ENCODE measurements at regions not wholly inside any gene's neighbourhood (a gene's known extent, or its start where the extent isn't known, plus 50 kb on each side); places are given as distances from the start of the nearest gene placed in this dataset.

DNA sequence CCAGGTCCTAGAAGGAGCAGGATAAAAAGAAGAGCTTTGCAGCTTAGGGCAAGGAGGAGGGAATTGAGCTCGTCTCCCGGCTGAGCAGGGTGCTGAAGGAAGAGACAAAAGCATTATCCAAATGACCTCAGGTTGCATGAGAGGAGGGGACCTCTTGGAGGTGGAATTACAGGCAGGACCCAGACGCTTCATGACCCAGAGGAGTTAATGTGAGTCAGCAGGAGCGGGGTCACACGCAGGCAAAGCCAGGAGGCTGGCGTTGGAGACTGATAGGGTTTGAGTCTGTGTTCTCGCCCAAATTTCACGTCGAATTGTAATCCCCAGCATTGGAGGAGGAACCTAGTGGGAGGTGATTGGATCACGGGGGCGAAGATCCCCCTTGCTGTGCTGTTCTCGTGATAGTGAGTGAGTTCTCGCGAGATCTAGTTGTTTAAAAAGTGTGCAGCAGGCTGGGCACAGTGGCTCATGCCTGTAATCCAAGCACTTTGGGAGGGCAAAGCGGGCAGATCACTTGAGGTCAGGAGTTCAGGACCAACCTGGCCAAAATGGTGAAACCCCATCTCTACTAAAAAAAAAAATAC, 63.7 kb upstream of the AUTS2 start:
- H3K9me3 Mint-ChIP-seq = no peaks in the 10 kb centered on the region
- H3K4me3 Mint-ChIP-seq = no peak overlapping the region

More for the DNA sequence above, 63.7 kb upstream of the AUTS2 start:
- Histone ChIP-seq H3K4me3 (no peak overlapping the region), H3F3A (replicated peaks; ENCODE audit: low read depth) (no peaks in the 10 kb centered on the region), H3K4me1 (ENCODE audit: insufficient read depth) (peaks cover 6% of the 10 kb centered on the region; the same call in 1 of the 2 replicates), H3K9me2 (ENCODE audit: insufficient read depth) (no peaks in the 10 kb centered on the region), H3K4me2 (peak overlapping the region; percentile 57; the same call in 1 of the 2 replicates), H3K79me2 (replicated peaks; ENCODE audit: insufficient read depth) (no peaks in the 10 kb centered on the region), H3K27me3 (ENCODE audit: insufficient read depth) (no peaks in the 10 kb centered on the region), H3K36me3 (ENCODE audit: insufficient read depth) (no peaks in the 10 kb centered on the region), H2AFZ (peak overlapping the region; percentile 98), H4K20me1 (replicated peaks; ENCODE audit: insufficient read depth) (no peaks in the 10 kb centered on the region), H3K27ac (ENCODE audit: low read depth) (no peak overlapping the region)
- Mint-ChIP-seq H3K36me3 (ENCODE audit: low read depth) (no peaks in the 10 kb centered on the region), H3K27me3 (ENCODE audit: insufficient read depth, low read depth, poor library complexity) (peaks cover 10% of the 10 kb centered on the region), H3K4me1 (peaks cover 7% of the 10 kb centered on the region), H3K27ac (no peak overlapping the region)
- TF ChIP-seq ZNF331 (CRISPR knock-in tag; IDR thresholded peaks at IDR 0.05; ENCODE audit: low read depth) (no peak), NANOG (IDR thresholded peaks at IDR 0.05; ENCODE audit: borderline replicate concordance) (no peak), EZH2phosphoT487 (IDR thresholded peaks at IDR 0.05; ENCODE audit: unreplicated experiment) (no peak), EZH2 (IDR thresholded peaks at IDR 0.05; ENCODE audit: low read depth, unreplicated experiment) (no peak), CREB1 (CRISPR knock-in tag; IDR thresholded peaks at IDR 0.05; ENCODE audit: low read depth) (no peak), STAT1 (IDR thresholded peaks at IDR 0.05; ENCODE audit: unreplicated experiment) (no peak), JUNB (IDR thresholded peaks at IDR 0.05; ENCODE audit: unreplicated experiment) (no peak), CTCF (conservative IDR thresholded peaks at IDR 0.05; ENCODE audit: low read depth in 2 of 2) (no peak)
- TF ChIP-seq, protein P1, sequence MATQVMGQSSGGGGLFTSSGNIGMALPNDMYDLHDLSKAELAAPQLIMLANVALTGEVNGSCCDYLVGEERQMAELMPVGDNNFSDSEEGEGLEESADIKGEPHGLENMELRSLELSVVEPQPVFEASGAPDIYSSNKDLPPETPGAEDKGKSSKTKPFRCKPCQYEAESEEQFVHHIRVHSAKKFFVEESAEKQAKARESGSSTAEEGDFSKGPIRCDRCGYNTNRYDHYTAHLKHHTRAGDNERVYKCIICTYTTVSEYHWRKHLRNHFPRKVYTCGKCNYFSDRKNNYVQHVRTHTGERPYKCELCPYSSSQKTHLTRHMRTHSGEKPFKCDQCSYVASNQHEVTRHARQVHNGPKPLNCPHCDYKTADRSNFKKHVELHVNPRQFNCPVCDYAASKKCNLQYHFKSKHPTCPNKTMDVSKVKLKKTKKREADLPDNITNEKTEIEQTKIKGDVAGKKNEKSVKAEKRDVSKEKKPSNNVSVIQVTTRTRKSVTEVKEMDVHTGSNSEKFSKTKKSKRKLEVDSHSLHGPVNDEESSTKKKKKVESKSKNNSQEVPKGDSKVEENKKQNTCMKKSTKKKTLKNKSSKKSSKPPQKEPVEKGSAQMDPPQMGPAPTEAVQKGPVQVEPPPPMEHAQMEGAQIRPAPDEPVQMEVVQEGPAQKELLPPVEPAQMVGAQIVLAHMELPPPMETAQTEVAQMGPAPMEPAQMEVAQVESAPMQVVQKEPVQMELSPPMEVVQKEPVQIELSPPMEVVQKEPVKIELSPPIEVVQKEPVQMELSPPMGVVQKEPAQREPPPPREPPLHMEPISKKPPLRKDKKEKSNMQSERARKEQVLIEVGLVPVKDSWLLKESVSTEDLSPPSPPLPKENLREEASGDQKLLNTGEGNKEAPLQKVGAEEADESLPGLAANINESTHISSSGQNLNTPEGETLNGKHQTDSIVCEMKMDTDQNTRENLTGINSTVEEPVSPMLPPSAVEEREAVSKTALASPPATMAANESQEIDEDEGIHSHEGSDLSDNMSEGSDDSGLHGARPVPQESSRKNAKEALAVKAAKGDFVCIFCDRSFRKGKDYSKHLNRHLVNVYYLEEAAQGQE (IDR thresholded peaks at IDR 0.05; ENCODE audit: unreplicated experiment) = no peak
- TF ChIP-seq, protein P2, sequence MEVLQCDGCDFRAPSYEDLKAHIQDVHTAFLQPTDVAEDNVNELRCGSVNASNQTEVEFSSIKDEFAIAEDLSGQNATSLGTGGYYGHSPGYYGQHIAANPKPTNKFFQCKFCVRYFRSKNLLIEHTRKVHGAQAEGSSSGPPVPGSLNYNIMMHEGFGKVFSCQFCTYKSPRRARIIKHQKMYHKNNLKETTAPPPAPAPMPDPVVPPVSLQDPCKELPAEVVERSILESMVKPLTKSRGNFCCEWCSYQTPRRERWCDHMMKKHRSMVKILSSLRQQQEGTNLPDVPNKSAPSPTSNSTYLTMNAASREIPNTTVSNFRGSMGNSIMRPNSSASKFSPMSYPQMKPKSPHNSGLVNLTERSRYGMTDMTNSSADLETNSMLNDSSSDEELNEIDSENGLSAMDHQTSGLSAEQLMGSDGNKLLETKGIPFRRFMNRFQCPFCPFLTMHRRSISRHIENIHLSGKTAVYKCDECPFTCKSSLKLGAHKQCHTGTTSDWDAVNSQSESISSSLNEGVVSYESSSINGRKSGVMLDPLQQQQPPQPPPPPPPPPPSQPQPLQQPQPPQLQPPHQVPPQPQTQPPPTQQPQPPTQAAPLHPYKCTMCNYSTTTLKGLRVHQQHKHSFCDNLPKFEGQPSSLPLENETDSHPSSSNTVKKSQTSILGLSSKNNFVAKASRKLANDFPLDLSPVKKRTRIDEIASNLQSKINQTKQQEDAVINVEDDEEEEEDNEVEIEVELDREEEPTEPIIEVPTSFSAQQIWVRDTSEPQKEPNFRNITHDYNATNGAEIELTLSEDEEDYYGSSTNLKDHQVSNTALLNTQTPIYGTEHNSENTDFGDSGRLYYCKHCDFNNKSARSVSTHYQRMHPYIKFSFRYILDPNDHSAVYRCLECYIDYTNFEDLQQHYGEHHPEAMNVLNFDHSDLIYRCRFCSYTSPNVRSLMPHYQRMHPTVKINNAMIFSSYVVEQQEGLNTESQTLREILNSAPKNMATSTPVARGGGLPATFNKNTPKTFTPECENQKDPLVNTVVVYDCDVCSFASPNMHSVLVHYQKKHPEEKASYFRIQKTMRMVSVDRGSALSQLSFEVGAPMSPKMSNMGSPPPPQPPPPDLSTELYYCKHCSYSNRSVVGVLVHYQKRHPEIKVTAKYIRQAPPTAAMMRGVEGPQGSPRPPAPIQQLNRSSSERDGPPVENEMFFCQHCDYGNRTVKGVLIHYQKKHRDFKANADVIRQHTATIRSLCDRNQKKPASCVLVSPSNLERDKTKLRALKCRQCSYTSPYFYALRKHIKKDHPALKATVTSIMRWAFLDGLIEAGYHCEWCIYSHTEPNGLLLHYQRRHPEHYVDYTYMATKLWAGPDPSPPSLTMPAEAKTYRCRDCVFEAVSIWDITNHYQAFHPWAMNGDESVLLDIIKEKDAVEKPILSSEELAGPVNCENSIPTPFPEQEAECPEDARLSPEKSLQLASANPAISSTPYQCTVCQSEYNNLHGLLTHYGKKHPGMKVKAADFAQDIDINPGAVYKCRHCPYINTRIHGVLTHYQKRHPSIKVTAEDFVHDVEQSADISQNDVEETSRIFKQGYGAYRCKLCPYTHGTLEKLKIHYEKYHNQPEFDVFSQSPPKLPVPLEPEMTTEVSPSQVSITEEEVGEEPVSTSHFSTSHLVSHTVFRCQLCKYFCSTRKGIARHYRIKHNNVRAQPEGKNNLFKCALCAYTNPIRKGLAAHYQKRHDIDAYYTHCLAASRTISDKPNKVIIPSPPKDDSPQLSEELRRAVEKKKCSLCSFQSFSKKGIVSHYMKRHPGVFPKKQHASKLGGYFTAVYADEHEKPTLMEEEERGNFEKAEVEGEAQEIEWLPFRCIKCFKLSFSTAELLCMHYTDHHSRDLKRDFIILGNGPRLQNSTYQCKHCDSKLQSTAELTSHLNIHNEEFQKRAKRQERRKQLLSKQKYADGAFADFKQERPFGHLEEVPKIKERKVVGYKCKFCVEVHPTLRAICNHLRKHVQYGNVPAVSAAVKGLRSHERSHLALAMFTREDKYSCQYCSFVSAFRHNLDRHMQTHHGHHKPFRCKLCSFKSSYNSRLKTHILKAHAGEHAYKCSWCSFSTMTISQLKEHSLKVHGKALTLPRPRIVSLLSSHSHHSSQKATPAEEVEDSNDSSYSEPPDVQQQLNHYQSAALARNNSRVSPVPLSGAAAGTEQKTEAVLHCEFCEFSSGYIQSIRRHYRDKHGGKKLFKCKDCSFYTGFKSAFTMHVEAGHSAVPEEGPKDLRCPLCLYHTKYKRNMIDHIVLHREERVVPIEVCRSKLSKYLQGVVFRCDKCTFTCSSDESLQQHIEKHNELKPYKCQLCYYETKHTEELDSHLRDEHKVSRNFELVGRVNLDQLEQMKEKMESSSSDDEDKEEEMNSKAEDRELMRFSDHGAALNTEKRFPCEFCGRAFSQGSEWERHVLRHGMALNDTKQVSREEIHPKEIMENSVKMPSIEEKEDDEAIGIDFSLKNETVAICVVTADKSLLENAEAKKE (CRISPR knock-in tag; IDR thresholded peaks at IDR 0.05) = no peak
- peak; percentile 87 for ATAC-seq
- DNase-seq (ENCODE audit: low spot score) = peak; percentile 40
